ENCODE measurements at regions not wholly inside any gene's neighbourhood (a gene's known extent, or its start where the extent isn't known, plus 50 kb on each side); places are given as distances from the start of the nearest gene placed in this dataset.

DNA sequence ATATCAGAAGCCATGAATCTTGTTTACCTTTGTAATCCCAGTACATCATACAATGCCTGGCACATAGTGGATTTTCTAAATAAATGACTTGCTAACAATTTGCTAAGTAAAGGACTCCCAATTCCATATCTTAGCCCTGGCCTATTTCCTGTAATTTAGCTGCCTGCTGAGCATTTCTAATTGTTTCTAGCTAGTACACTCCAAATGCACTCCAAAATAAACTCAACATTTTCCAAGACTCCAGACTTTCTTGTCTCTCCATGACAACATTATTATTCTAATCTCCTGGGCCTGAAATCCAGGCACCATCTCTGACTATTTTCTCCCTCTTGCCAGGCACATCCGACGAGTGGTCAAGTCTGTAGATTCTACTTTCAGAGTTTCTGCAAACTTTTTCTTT is 773.5 kb downstream of the SQOR start:
- TF ChIP-seq, protein P1, sequence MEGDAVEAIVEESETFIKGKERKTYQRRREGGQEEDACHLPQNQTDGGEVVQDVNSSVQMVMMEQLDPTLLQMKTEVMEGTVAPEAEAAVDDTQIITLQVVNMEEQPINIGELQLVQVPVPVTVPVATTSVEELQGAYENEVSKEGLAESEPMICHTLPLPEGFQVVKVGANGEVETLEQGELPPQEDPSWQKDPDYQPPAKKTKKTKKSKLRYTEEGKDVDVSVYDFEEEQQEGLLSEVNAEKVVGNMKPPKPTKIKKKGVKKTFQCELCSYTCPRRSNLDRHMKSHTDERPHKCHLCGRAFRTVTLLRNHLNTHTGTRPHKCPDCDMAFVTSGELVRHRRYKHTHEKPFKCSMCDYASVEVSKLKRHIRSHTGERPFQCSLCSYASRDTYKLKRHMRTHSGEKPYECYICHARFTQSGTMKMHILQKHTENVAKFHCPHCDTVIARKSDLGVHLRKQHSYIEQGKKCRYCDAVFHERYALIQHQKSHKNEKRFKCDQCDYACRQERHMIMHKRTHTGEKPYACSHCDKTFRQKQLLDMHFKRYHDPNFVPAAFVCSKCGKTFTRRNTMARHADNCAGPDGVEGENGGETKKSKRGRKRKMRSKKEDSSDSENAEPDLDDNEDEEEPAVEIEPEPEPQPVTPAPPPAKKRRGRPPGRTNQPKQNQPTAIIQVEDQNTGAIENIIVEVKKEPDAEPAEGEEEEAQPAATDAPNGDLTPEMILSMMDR (IDR thresholded peaks at IDR 0.05) = no peak
- no peak for TF ChIP-seq POLR2A (IDR thresholded peaks at IDR 0.05)

Data from body of pancreas (tissue), 4 donors.